ENCODE measurements at regions not wholly inside any gene's neighbourhood (a gene's known extent, or its start where the extent isn't known, plus 50 kb on each side); places are given as distances from the start of the nearest gene placed in this dataset.

DNA sequence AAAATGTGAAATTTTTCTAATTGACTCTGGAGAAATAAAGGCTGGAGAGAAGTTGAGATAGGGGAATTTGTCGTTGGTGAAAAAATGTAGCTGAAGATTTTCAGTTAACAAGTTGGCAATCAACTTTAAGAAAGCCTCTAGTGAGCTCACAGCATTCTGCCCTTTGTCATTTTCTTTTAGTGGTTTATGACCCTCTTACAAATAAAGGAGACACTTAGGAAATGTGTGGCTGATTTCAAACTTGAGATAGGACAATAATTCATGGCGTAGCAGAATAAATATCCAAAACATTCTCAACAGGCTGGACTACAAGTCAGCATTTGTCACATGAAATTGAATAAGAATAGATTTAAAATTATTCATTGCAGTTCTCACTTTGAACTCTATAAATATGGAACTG, 412.5 kb upstream of the SPHKAP start:
- H3K23ac ChIP-seq (ENCODE audit: low read length): no peak overlapping the region
- no peaks in the 10 kb centered on the region for H3K27me3 ChIP-seq (ENCODE audit: insufficient read depth, low read length)
- no peak overlapping the region for H2AK5ac ChIP-seq (ENCODE audit: low read length)
- H2BK5ac ChIP-seq (ENCODE audit: low read depth, low read length, poor library complexity): no peak overlapping the region
- no peak overlapping the region for H4K8ac ChIP-seq (ENCODE audit: low read depth, low read length)
- WGBS (ENCODE audit: extremely low coverage, insufficient coverage, insufficient read length): 100% methylated on average over 1 of the region's 2 CpGs
- no peak overlapping the region for H2BK120ac ChIP-seq (ENCODE audit: insufficient read depth, low read length, poor library complexity)
- no peak overlapping the region for H4K12ac ChIP-seq (ENCODE audit: low read depth, low read length)
- no peak overlapping the region for H2AFZ ChIP-seq (ENCODE audit: insufficient read depth, low read length, poor library complexity)
- no peak overlapping the region for H3K4me3 ChIP-seq (ENCODE audit: low read depth, low read length)
- no peak overlapping the region for H3K18ac ChIP-seq (ENCODE audit: low read length)
- H3K36me3 ChIP-seq (ENCODE audit: control insufficient read depth in 1 of 2, insufficient read depth in 2 of 2, low read length in 2 of 2): no peaks in the 10 kb centered on the region
- no peak overlapping the region for H3K4me2 ChIP-seq (ENCODE audit: low read length)
- no peaks in the 10 kb centered on the region for H3K4me1 ChIP-seq (ENCODE audit: control insufficient read depth in 1 of 2, insufficient read depth in 2 of 2, low read length in 2 of 2)
- no peaks in the 10 kb centered on the region for H3K9me3 ChIP-seq (ENCODE audit: insufficient read depth, low read depth, low read length)
- no peak overlapping the region for H3K14ac ChIP-seq (ENCODE audit: low read length)
- H3K79me1 ChIP-seq (ENCODE audit: low read length): no peaks in the 10 kb centered on the region
- no peak overlapping the region for H3K9ac ChIP-seq (ENCODE audit: low read length)
- H3K27ac ChIP-seq (ENCODE audit: low read depth, low read length): no peak overlapping the region
- no peak for DNase-seq
- H3K79me2 ChIP-seq (ENCODE audit: control insufficient read depth, insufficient read depth, low read length, poor library complexity): no peaks in the 10 kb centered on the region
- H2BK12ac ChIP-seq (ENCODE audit: low read length): no peak overlapping the region
- H4K91ac ChIP-seq (ENCODE audit: low read depth, low read length): no peak overlapping the region
- no peak overlapping the region for H3K4ac ChIP-seq (ENCODE audit: low read depth, low read length)

DNA sequence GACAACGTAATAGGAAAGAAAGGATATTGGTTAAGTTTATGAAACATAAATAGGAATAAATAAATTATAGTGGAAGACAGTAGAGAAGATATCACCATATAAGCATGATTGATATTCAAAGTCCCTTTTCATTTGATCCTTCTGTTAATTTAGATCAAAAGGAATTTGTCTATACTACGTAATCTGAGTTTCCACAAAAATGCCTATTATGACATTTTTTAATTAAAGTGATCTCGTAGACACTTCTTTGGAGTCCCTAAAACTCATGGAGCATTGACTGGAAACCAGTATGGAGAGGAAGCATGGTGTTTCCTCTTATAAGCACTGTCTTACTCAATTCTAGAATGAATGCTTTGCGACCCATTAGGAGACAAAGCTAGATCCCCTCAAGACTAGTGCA, 411.4 kb upstream of the SPHKAP start:
- H3K27me3 ChIP-seq (ENCODE audit: insufficient read depth, low read length): no peaks in the 10 kb centered on the region
- no peaks in the 10 kb centered on the region for H3K79me2 ChIP-seq (ENCODE audit: control insufficient read depth, insufficient read depth, low read length, poor library complexity)
- H2AK5ac ChIP-seq (ENCODE audit: low read length): no peak overlapping the region
- no peak overlapping the region for H4K8ac ChIP-seq (ENCODE audit: low read depth, low read length)
- H2BK12ac ChIP-seq (ENCODE audit: low read length): no peak overlapping the region
- no peaks in the 10 kb centered on the region for H3K36me3 ChIP-seq (ENCODE audit: control insufficient read depth in 1 of 2, insufficient read depth in 2 of 2, low read length in 2 of 2)
- H3K79me1 ChIP-seq (ENCODE audit: low read length): no peaks in the 10 kb centered on the region
- H4K91ac ChIP-seq (ENCODE audit: low read depth, low read length): no peak overlapping the region
- no peak overlapping the region for H3K18ac ChIP-seq (ENCODE audit: low read length)
- no peak overlapping the region for H3K4ac ChIP-seq (ENCODE audit: low read depth, low read length)
- no peak overlapping the region for H3K4me3 ChIP-seq (ENCODE audit: low read depth, low read length)
- H3K23ac ChIP-seq (ENCODE audit: low read length): no peak overlapping the region
- H2BK120ac ChIP-seq (ENCODE audit: insufficient read depth, low read length, poor library complexity): no peak overlapping the region
- H3K9ac ChIP-seq (ENCODE audit: low read length): no peak overlapping the region
- H3K4me2 ChIP-seq (ENCODE audit: low read length): no peak overlapping the region
- no peak overlapping the region for H2AFZ ChIP-seq (ENCODE audit: insufficient read depth, low read length, poor library complexity)
- H4K12ac ChIP-seq (ENCODE audit: low read depth, low read length): no peak overlapping the region
- WGBS (ENCODE audit: extremely low coverage, insufficient coverage, insufficient read length): no CpG with 5 or more reads among the region's 4 CpGs
- no peak overlapping the region for H3K27ac ChIP-seq (ENCODE audit: low read depth, low read length)
- H2BK5ac ChIP-seq (ENCODE audit: low read depth, low read length, poor library complexity): no peak overlapping the region
- H3K4me1 ChIP-seq (ENCODE audit: control insufficient read depth in 1 of 2, insufficient read depth in 2 of 2, low read length in 2 of 2): no peaks in the 10 kb centered on the region
- no peak overlapping the region for H3K14ac ChIP-seq (ENCODE audit: low read length)
- H3K9me3 ChIP-seq (ENCODE audit: insufficient read depth, low read depth, low read length): no peaks in the 10 kb centered on the region
- no peak for DNase-seq

DNA sequence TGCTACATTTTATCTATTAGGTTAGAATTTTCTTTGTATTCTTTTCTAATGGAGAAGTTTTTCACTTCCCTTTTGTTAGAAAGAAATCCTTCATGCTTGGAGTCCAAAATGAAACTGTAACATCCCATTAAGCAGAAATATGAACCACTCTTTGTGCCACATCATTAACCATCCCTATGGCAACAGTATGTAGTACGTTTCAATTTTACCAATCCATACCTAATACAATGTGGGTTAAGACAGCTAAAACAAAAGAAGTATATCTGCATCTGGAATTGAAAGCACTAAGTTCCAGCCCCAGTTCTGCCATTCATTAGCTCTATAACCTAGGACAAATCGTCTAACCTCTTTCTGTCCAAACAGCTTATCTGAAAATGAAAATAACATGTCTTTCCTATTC, 409.2 kb upstream of the SPHKAP start:
- Histone ChIP-seq H2AK5ac (ENCODE audit: low read length) (no peak overlapping the region), H3K4me2 (ENCODE audit: low read length) (no peak overlapping the region), H3K9me3 (ENCODE audit: insufficient read depth, low read depth, low read length) (no peaks in the 10 kb centered on the region), H3K27me3 (ENCODE audit: insufficient read depth, low read length) (no peaks in the 10 kb centered on the region), H3K79me1 (ENCODE audit: low read length) (no peaks in the 10 kb centered on the region), H3K14ac (ENCODE audit: low read length) (no peak overlapping the region), H3K36me3 (ENCODE audit: control insufficient read depth in 1 of 2, insufficient read depth in 2 of 2, low read length in 2 of 2) (no peaks in the 10 kb centered on the region), H3K4me3 (ENCODE audit: low read depth, low read length) (no peak overlapping the region), H3K27ac (ENCODE audit: low read depth, low read length) (no peak overlapping the region), H2BK5ac (ENCODE audit: low read depth, low read length, poor library complexity) (no peak overlapping the region), H2BK12ac (ENCODE audit: low read length) (no peak overlapping the region), H4K91ac (ENCODE audit: low read depth, low read length) (no peak overlapping the region), H3K9ac (ENCODE audit: low read length) (no peak overlapping the region), H2BK120ac (ENCODE audit: insufficient read depth, low read length, poor library complexity) (no peak overlapping the region), H3K4me1 (ENCODE audit: control insufficient read depth in 1 of 2, insufficient read depth in 2 of 2, low read length in 2 of 2) (no peaks in the 10 kb centered on the region), H4K12ac (ENCODE audit: low read depth, low read length) (no peak overlapping the region), H3K18ac (ENCODE audit: low read length) (no peak overlapping the region), H4K8ac (ENCODE audit: low read depth, low read length) (no peak overlapping the region), H3K79me2 (ENCODE audit: control insufficient read depth, insufficient read depth, low read length, poor library complexity) (no peaks in the 10 kb centered on the region), H3K23ac (ENCODE audit: low read length) (no peak overlapping the region), H3K4ac (ENCODE audit: low read depth, low read length) (no peak overlapping the region), H2AFZ (ENCODE audit: insufficient read depth, low read length, poor library complexity) (no peak overlapping the region)
- no peak for DNase-seq
- WGBS (ENCODE audit: extremely low coverage, insufficient coverage, insufficient read length): no CpG with 5 or more reads among the region's 2 CpGs

DNA sequence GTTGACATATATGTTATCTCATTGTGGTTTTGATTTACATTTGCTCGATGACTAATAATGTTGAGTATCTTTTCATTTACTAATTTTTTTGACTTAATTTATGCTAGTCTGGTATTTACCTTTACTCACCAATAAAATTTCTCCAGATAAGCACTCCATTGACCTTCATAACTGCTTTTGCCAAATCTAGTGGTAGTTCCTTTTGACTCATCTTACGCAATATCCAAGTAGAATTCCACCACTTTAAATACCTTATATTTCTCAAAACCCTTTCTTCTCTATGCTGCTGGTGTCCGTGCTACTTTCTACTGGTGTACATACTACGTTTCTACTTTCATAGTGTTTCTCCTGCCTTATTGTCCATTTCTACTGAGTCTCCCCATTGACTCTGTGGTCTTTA, 407.6 kb upstream of the SPHKAP start:
- WGBS (ENCODE audit: extremely low coverage, insufficient coverage, insufficient read length): 100% methylated on average over 1 of the region's 4 CpGs
- Histone ChIP-seq H2AK5ac (ENCODE audit: low read length) (no peak overlapping the region), H3K4me3 (ENCODE audit: low read depth, low read length) (no peak overlapping the region), H3K27me3 (ENCODE audit: insufficient read depth, low read length) (no peaks in the 10 kb centered on the region), H2AFZ (ENCODE audit: insufficient read depth, low read length, poor library complexity) (no peak overlapping the region), H3K79me2 (ENCODE audit: control insufficient read depth, insufficient read depth, low read length, poor library complexity) (no peaks in the 10 kb centered on the region), H2BK12ac (ENCODE audit: low read length) (no peak overlapping the region), H3K9ac (ENCODE audit: low read length) (no peak overlapping the region), H3K4me2 (ENCODE audit: low read length) (no peak overlapping the region), H2BK5ac (ENCODE audit: low read depth, low read length, poor library complexity) (no peak overlapping the region), H4K91ac (ENCODE audit: low read depth, low read length) (no peak overlapping the region), H3K4me1 (ENCODE audit: control insufficient read depth in 1 of 2, insufficient read depth in 2 of 2, low read length in 2 of 2) (no peaks in the 10 kb centered on the region), H3K9me3 (ENCODE audit: insufficient read depth, low read depth, low read length) (no peaks in the 10 kb centered on the region), H4K12ac (ENCODE audit: low read depth, low read length) (no peak overlapping the region), H3K18ac (ENCODE audit: low read length) (no peak overlapping the region), H3K36me3 (ENCODE audit: control insufficient read depth in 1 of 2, insufficient read depth in 2 of 2, low read length in 2 of 2) (no peaks in the 10 kb centered on the region), H4K8ac (ENCODE audit: low read depth, low read length) (no peak overlapping the region), H3K23ac (ENCODE audit: low read length) (no peak overlapping the region), H3K14ac (ENCODE audit: low read length) (no peak overlapping the region), H3K27ac (ENCODE audit: low read depth, low read length) (no peak overlapping the region), H3K4ac (ENCODE audit: low read depth, low read length) (no peak overlapping the region), H3K79me1 (ENCODE audit: low read length) (no peaks in the 10 kb centered on the region), H2BK120ac (ENCODE audit: insufficient read depth, low read length, poor library complexity) (no peak overlapping the region)
- no peak for DNase-seq

DNA sequence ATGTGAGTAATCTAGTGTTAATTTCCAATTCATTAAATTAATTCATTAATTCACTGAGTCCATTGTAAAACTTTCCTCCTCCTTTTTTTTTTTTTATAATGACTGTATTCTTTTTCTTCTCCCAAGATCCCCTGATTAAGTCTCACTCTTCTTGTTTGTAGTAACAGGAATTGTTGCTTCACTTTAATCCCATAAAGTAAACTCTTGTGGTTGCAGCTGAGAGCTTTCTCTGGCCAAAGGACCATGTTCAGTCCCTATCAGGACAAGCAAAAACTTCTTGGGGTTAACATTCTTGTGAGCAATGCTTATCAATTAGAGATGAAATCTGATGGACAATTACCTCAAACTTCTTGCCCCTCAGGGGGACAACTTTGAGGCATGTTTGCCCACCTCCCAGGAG, 400.2 kb upstream of the SPHKAP start:
- H3K79me2 ChIP-seq (ENCODE audit: control insufficient read depth, insufficient read depth, low read length, poor library complexity): no peaks in the 10 kb centered on the region
- no peak overlapping the region for H4K12ac ChIP-seq (ENCODE audit: low read depth, low read length)
- H2BK5ac ChIP-seq (ENCODE audit: low read depth, low read length, poor library complexity): no peak overlapping the region
- no peak overlapping the region for H3K27ac ChIP-seq (ENCODE audit: low read depth, low read length)
- H2BK12ac ChIP-seq (ENCODE audit: low read length): no peak overlapping the region
- H2BK120ac ChIP-seq (ENCODE audit: insufficient read depth, low read length, poor library complexity): no peak overlapping the region
- H4K91ac ChIP-seq (ENCODE audit: low read depth, low read length): no peak overlapping the region
- no peaks in the 10 kb centered on the region for H3K36me3 ChIP-seq (ENCODE audit: control insufficient read depth in 1 of 2, insufficient read depth in 2 of 2, low read length in 2 of 2)
- H3K4me1 ChIP-seq (ENCODE audit: control insufficient read depth in 1 of 2, insufficient read depth in 2 of 2, low read length in 2 of 2): no peaks in the 10 kb centered on the region
- H2AFZ ChIP-seq (ENCODE audit: insufficient read depth, low read length, poor library complexity): no peak overlapping the region
- DNase-seq: no peak
- H3K9ac ChIP-seq (ENCODE audit: low read length): no peak overlapping the region
- no peak overlapping the region for H3K18ac ChIP-seq (ENCODE audit: low read length)
- no peak overlapping the region for H3K4me2 ChIP-seq (ENCODE audit: low read length)
- H3K27me3 ChIP-seq (ENCODE audit: insufficient read depth, low read length): no peaks in the 10 kb centered on the region
- peaks cover 4% of the 10 kb centered on the region for H3K9me3 ChIP-seq (ENCODE audit: insufficient read depth, low read depth, low read length)
- H3K79me1 ChIP-seq (ENCODE audit: low read length): no peaks in the 10 kb centered on the region
- no peak overlapping the region for H4K8ac ChIP-seq (ENCODE audit: low read depth, low read length)
- no peak overlapping the region for H3K14ac ChIP-seq (ENCODE audit: low read length)
- no peak overlapping the region for H3K4ac ChIP-seq (ENCODE audit: low read depth, low read length)
- no peak overlapping the region for H3K23ac ChIP-seq (ENCODE audit: low read length)
- no peak overlapping the region for H2AK5ac ChIP-seq (ENCODE audit: low read length)
- no peak overlapping the region for H3K4me3 ChIP-seq (ENCODE audit: low read depth, low read length)

All from trophoblast cell (in vitro differentiated cells and primary cell).